ENCODE measurements at regions not wholly inside any gene's neighbourhood (a gene's known extent, or its start where the extent isn't known, plus 50 kb on each side); places are given as distances from the start of the nearest gene placed in this dataset.
"Not testable (repeated sequence)": the region's sequence is repeated elsewhere in the genome, so short reads cannot be mapped to it uniquely, and the experiment has no call there.

GRCh38 chrX:12076046-12076445, 62.2 kb upstream of the FRMPD4 start:
- no peak overlapping the region for H3K4me3 Mint-ChIP-seq (ENCODE audit: unreplicated experiment)
- intact Hi-C loops (cut with micrococcal nuclease; ENCODE audit: unreplicated experiment): no loop called here
- TF ChIP-seq CTCF (IDR thresholded peaks at IDR 0.05; ENCODE audit: insufficient read depth in 1 of 2, low read depth in 1 of 2, low read length in 1 of 2, severe bottlenecking in 1 of 2, unreplicated experiment in 1 of 2): no peak
- Histone ChIP-seq H3K36me3 (ENCODE audit: control insufficient read depth, insufficient read depth, low read length) (no peaks in the 10 kb centered on the region), H3K4me3 (ENCODE audit: low read depth, low read length) (no peak overlapping the region), H3K4me1 (no peaks in the 10 kb centered on the region), H3K9me3 (no peaks in the 10 kb centered on the region), H3K27me3 (replicated peaks; ENCODE audit: control insufficient read depth, insufficient read depth, low read length) (no peaks in the 10 kb centered on the region)
- H3K4me1 Mint-ChIP-seq (ENCODE audit: low read depth, unreplicated experiment): no peaks in the 10 kb centered on the region
- H3K36me3 Mint-ChIP-seq (ENCODE audit: insufficient read depth, unreplicated experiment): no peaks in the 10 kb centered on the region
- DNase-seq: no peak
- CTCF ChIA-PET: no interaction called here
- no peak overlapping the region for H3K27ac Mint-ChIP-seq (ENCODE audit: unreplicated experiment)
- H3K9me3 Mint-ChIP-seq (ENCODE audit: unreplicated experiment): no peaks in the 10 kb centered on the region
- peaks cover 14% of the 10 kb centered on the region for H3K27me3 Mint-ChIP-seq (ENCODE audit: insufficient read depth, unreplicated experiment)
- BruUV-seq (replicated peaks): no TSS peak
- POLR2A ChIA-PET: no interaction called here

- peak in 1 of 2 experiments; percentile 5 for DNase-seq
- Histone ChIP-seq H3K4me3 (ENCODE audit: low read depth, low read length) (no peak overlapping the region), H3K27me3 (replicated peaks; ENCODE audit: control insufficient read depth, insufficient read depth, low read length) (no peaks in the 10 kb centered on the region), H3K9me3 (no peaks in the 10 kb centered on the region), H3K36me3 (ENCODE audit: control insufficient read depth, insufficient read depth, low read length) (no peaks in the 10 kb centered on the region), H3K4me1 (no peaks in the 10 kb centered on the region)
- no peaks in the 10 kb centered on the region for H3K36me3 Mint-ChIP-seq (ENCODE audit: insufficient read depth, unreplicated experiment)
- H3K27ac Mint-ChIP-seq (ENCODE audit: unreplicated experiment): no peak overlapping the region
- ChIA-PET CTCF (no interaction called here), POLR2A (no interaction called here)
- no peaks in the 10 kb centered on the region for H3K4me1 Mint-ChIP-seq (ENCODE audit: low read depth, unreplicated experiment)
- no TSS peak for BruUV-seq (replicated peaks)
- no peaks in the 10 kb centered on the region for H3K9me3 Mint-ChIP-seq (ENCODE audit: unreplicated experiment)
- H3K27me3 Mint-ChIP-seq (ENCODE audit: insufficient read depth, unreplicated experiment): peaks cover 8% of the 10 kb centered on the region
- intact Hi-C loops (cut with micrococcal nuclease; ENCODE audit: unreplicated experiment): no loop called here
- no peak overlapping the region for H3K4me3 Mint-ChIP-seq (ENCODE audit: unreplicated experiment)
- TF ChIP-seq CTCF (IDR thresholded peaks at IDR 0.05; ENCODE audit: insufficient read depth in 1 of 2, low read depth in 1 of 2, low read length in 1 of 2, severe bottlenecking in 1 of 2, unreplicated experiment in 1 of 2): peak; percentile 28 to 41
Measured at GRCh38 chrX:12080265-12080664, 58.0 kb upstream of the FRMPD4 start.

DNA sequence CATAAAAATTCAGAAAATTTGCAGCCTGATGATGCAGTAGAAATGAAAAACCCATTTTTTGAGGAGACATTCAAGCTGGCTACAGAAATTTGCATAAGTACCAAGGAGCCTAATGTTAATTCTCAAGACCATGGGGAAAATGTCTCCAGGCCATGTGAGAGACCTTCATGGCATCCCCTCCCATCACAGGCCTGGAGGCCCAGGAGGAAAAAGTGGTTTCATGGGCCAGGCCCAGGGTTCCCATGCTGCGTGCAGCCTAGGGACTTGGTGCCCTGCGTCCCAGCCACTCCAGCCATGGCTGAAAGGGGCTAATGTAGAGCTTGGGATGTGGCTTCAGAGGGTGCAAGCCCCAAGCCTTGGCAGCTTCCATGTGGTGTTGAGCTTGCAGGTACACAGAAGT, 55.3 kb upstream of the FRMPD4 start:
- H3K4me3 Mint-ChIP-seq (ENCODE audit: unreplicated experiment); H3K27me3 Mint-ChIP-seq (ENCODE audit: insufficient read depth, unreplicated experiment); DNase-seq; H3K9me3 Mint-ChIP-seq (ENCODE audit: unreplicated experiment); POLR2A ChIA-PET; H3K4me1 ChIP-seq; H3K27ac Mint-ChIP-seq (ENCODE audit: unreplicated experiment); intact Hi-C loops (cut with micrococcal nuclease; ENCODE audit: unreplicated experiment); H3K9me3 ChIP-seq; H3K4me1 Mint-ChIP-seq (ENCODE audit: low read depth, unreplicated experiment); H3K4me3 ChIP-seq (ENCODE audit: low read depth, low read length); CTCF ChIA-PET; H3K36me3 Mint-ChIP-seq (ENCODE audit: insufficient read depth, unreplicated experiment); H3K27me3 ChIP-seq (replicated peaks; ENCODE audit: control insufficient read depth, insufficient read depth, low read length); H3K36me3 ChIP-seq (ENCODE audit: control insufficient read depth, insufficient read depth, low read length); BruUV-seq (replicated peaks): not testable (repeated sequence)

Data from Caco-2 (cell line).